Mesothelial cell of epicardium (in vitro differentiated cells): ENCODE measurements at regions not wholly inside any gene's neighbourhood (a gene's known extent, or its start where the extent isn't known, plus 50 kb on each side); places are given as distances from the start of the nearest gene placed in this dataset.

Experiments used
- DNase-seq, 2 experiments: peaks; one replicate each; pipeline ENCODE4 v3.0.0; 2021; ENCODE audit warnings: low spot score in 2 of 2; ENCODE audit not compliant: unreplicated experiment in 2 of 2
- H3K27ac Mint-ChIP-seq: 2 replicates; pipeline ENCODE4 v1.8.0; 2021; ENCODE audit warnings: mixed read lengths
- H3K27me3 Mint-ChIP-seq: 2 replicates; pipeline ENCODE4 v1.8.0; 2021; ENCODE audit warnings: low read depth, mixed read lengths
- H3K36me3 Mint-ChIP-seq: 2 replicates; pipeline ENCODE4 v1.8.0; 2021; ENCODE audit warnings: mixed read lengths
- H3K4me1 Mint-ChIP-seq: 2 replicates; pipeline ENCODE4 v1.8.0; 2021; ENCODE audit warnings: mixed read lengths
- H3K4me3 Mint-ChIP-seq: 2 replicates; pipeline ENCODE4 v1.8.0; 2021; ENCODE audit warnings: mild to moderate bottlenecking, moderate library complexity, mixed read lengths
- H3K9me3 Mint-ChIP-seq: 2 replicates; pipeline ENCODE4 v1.8.0; 2021; ENCODE audit warnings: mixed read lengths
- CTCF ChIP-seq: fragments of 200-600 bp; sonication (generic); IDR thresholded peaks from one replicate; pipeline ENCODE4 v1.5.0; 2021; ENCODE audit warnings: antibody characterized with exemption; ENCODE audit not compliant: unreplicated experiment

- no peak overlapping the region for H3K4me3 Mint-ChIP-seq
- H3K36me3 Mint-ChIP-seq, result no peaks in the 10 kb centered on the region
- H3K27ac Mint-ChIP-seq, result no peak overlapping the region
- TF ChIP-seq CTCF, result no peak
- H3K27me3 Mint-ChIP-seq, result peaks cover 23% of the 10 kb centered on the region
- no peaks in the 10 kb centered on the region for H3K4me1 Mint-ChIP-seq
- peak in 1 of 2 experiments; percentile 25 for DNase-seq
- no peaks in the 10 kb centered on the region for H3K9me3 Mint-ChIP-seq
Measured at GRCh38 chr22:49368221-49368975, 459.3 kb downstream of the BRD1 start.

- peak in 1 of 2 experiments; percentile 40 for DNase-seq
- H3K36me3 Mint-ChIP-seq, result no peaks in the 10 kb centered on the region
- peaks cover 3% of the 10 kb centered on the region for H3K4me1 Mint-ChIP-seq
- peaks cover 29% of the 10 kb centered on the region for H3K27me3 Mint-ChIP-seq
- TF ChIP-seq CTCF, result no peak
- H3K27ac Mint-ChIP-seq, result no peak overlapping the region
- no peaks in the 10 kb centered on the region for H3K9me3 Mint-ChIP-seq
- H3K4me3 Mint-ChIP-seq, result no peak overlapping the region
Measured at GRCh38 chr22:49367041-49367697, 460.5 kb downstream of the BRD1 start.

- no peak overlapping the region for H3K27ac Mint-ChIP-seq
- no peak overlapping the region for H3K4me3 Mint-ChIP-seq
- H3K27me3 Mint-ChIP-seq, result peaks cover 29% of the 10 kb centered on the region
- DNase-seq, result no peak
- H3K9me3 Mint-ChIP-seq, result no peaks in the 10 kb centered on the region
- peaks cover 3% of the 10 kb centered on the region for H3K4me1 Mint-ChIP-seq
- no peaks in the 10 kb centered on the region for H3K36me3 Mint-ChIP-seq
- TF ChIP-seq CTCF, result no peak
Measured at GRCh38 chr22:49366437-49366836, 461.2 kb downstream of the BRD1 start.

GRCh38 chr22:49365910-49366309 lies 461.8 kb downstream of the BRD1 start:
- no peak overlapping the region for H3K27ac Mint-ChIP-seq
- peaks cover 32% of the 10 kb centered on the region for H3K27me3 Mint-ChIP-seq
- no peaks in the 10 kb centered on the region for H3K9me3 Mint-ChIP-seq
- no peaks in the 10 kb centered on the region for H3K36me3 Mint-ChIP-seq
- peaks cover 3% of the 10 kb centered on the region for H3K4me1 Mint-ChIP-seq
- H3K4me3 Mint-ChIP-seq, result no peak overlapping the region
- no peak for DNase-seq
- TF ChIP-seq CTCF, result no peak

- Mint-ChIP-seq H3K4me3 (no peak overlapping the region), H3K27ac (no peak overlapping the region), H3K9me3 (no peaks in the 10 kb centered on the region), H3K4me1 (peaks cover 3% of the 10 kb centered on the region), H3K36me3 (no peaks in the 10 kb centered on the region), H3K27me3 (peaks cover 34% of the 10 kb centered on the region)
- no peak for TF ChIP-seq CTCF
- DNase-seq, result no peak
Measured at GRCh38 chr22:49365191-49365837, 462.4 kb downstream of the BRD1 start.
